CD8-positive, alpha-beta memory T cell (primary cell): ENCODE measurements at regions not wholly inside any gene's neighbourhood (a gene's known extent, or its start where the extent isn't known, plus 50 kb on each side); places are given as distances from the start of the nearest gene placed in this dataset.
A peak's percentile ranks its signal among the peaks of the same experiment; 100 is the strongest.
"Not testable (repeated sequence)": the region's sequence is repeated elsewhere in the genome, so short reads cannot be mapped to it uniquely, and the experiment has no call there.

Experiments used
- CTCF ChIA-PET: fragments of 350-600 bp; sonication (Branson Sonifier 250); formaldehyde crosslinking; loops from one replicate; lab custom pipeline; 2021; ENCODE audit warnings: antibody characterized with exemption; lab: Charles Lee
- POLR2A ChIA-PET: fragments of 350-600 bp; sonication (Branson Sonifier 250); formaldehyde crosslinking; loops from one replicate; lab custom pipeline; 2021; ENCODE audit warnings: antibody characterized with exemption; lab: Charles Lee
- DNase-seq, 5 donors: peaks; one replicate each; pipeline versions ENCODE4 v3.0.0 to v3.0.0-alpha.2; 2020 to 2022; ENCODE audit warnings: mixed read lengths in 1 of 5
- H3K27ac ChIP-seq: one replicate; pipeline ENCODE4 v1.7.0; 2013; ENCODE audit warnings: low read depth, mild to moderate bottlenecking, low read length, moderate library complexity
- H3K27me3 ChIP-seq: 2 replicates; pipeline ENCODE4 v1.7.0; 2013; ENCODE audit warnings: low read length, mild to moderate bottlenecking; ENCODE audit not compliant: insufficient read depth, poor library complexity, severe bottlenecking
- H3K36me3 ChIP-seq: 2 replicates; pipeline ENCODE4 v1.7.0; 2013; ENCODE audit warnings: mild to moderate bottlenecking, low read length, moderate library complexity; ENCODE audit not compliant: insufficient read depth
- H3K4me1 ChIP-seq: 2 replicates; pipeline ENCODE4 v1.7.0; 2013; ENCODE audit warnings: mild to moderate bottlenecking, low read length, moderate library complexity; ENCODE audit not compliant: insufficient read depth
- H3K4me3 ChIP-seq: 2 replicates; pipeline ENCODE4 v1.7.0; 2013; ENCODE audit warnings: mild to moderate bottlenecking, low read length
- H3K9me3 ChIP-seq: 2 replicates; pipeline ENCODE4 v1.7.0; 2013; ENCODE audit warnings: mild to moderate bottlenecking, low read length
- H3K27ac Mint-ChIP-seq, 8 donors: one replicate each; pipeline ENCODE4 v1.8.0; 2020 to 2021; ENCODE audit warnings: mixed read lengths in 8 of 8, mild to moderate bottlenecking in 6 of 8, inconsistent platforms in 3 of 8, moderate library complexity in 3 of 8
- H3K27me3 Mint-ChIP-seq, 2 donors: one replicate each; pipeline ENCODE4 v1.8.0; 2020 to 2021; ENCODE audit warnings: mixed read lengths in 2 of 2, mild to moderate bottlenecking in 1 of 2, moderate library complexity in 1 of 2
- H3K36me3 Mint-ChIP-seq, 3 donors: one replicate each; pipeline ENCODE4 v1.8.0; 2020 to 2021; ENCODE audit warnings: mixed read lengths in 3 of 3, inconsistent platforms in 1 of 3, mild to moderate bottlenecking in 1 of 3
- H3K4me1 Mint-ChIP-seq, 3 donors: one replicate each; pipeline ENCODE4 v1.8.0; 2020 to 2021; ENCODE audit warnings: mixed read lengths in 3 of 3, inconsistent platforms in 1 of 3, mild to moderate bottlenecking in 1 of 3
- H3K4me3 Mint-ChIP-seq, 7 donors: one replicate each; pipeline ENCODE4 v1.8.0; 2020 to 2021; ENCODE audit warnings: mixed read lengths in 7 of 7, mild to moderate bottlenecking in 6 of 7, moderate library complexity in 4 of 7, inconsistent platforms in 2 of 7
- H3K9me3 Mint-ChIP-seq, 5 donors: one replicate each; pipeline ENCODE4 v1.8.0; 2020 to 2022; ENCODE audit warnings: mixed read lengths in 5 of 5, mild to moderate bottlenecking in 3 of 5, moderate library complexity in 2 of 5, inconsistent platforms in 1 of 5

DNA sequence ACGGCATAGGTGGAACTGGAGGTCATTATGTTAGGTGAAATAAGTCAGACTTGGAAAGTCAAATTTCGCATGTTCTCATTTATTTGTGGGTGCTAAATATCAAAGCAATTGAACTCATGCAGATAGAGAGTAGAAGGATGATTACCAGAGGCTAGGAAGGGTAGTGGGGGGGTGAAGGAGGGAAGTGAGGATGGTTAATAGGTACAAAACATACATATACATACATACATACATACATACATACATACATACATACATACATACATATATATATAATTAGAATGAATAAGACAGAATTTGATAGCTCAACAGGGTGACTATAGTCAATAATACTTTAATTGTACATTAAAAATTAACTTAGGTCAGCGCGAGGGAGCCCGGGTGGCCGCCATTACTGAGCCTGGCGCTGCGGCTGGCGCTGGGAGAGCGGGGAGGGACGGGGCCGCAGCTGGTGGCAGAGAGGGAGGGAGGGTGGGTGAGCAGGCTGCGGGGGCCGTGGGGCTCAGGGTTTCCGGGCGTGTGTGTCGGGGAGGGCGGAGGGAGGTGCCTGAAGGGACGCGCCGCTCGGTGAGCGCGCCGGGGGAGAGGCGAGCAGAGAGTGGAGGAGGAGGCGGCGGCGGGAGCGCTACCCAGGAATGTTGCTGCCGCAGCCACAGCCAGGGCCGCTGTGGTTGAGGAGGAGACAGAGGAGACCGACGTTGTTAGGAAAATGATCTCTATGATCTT lies 85.8 kb upstream of the EGFR start:
- H3K27me3 ChIP-seq, result no peaks in the 10 kb centered on the region
- H3K36me3 ChIP-seq, result no peaks in the 10 kb centered on the region
- DNase-seq, result no peak
- H3K27ac ChIP-seq, result no peak overlapping the region
- Mint-ChIP-seq H3K9me3 (peaks cover 11 to 32% (median 14%) of the 10 kb centered on the region in 5 donors), H3K36me3 (no peaks in the 10 kb centered on the region), H3K4me3 (peak overlapping the region in 4 of 7 donors; percentile 25 to 54 (median 44)), H3K27me3 (peaks cover 18 to 31% of the 10 kb centered on the region in 2 donors), H3K4me1 (peaks cover 0 to 6% (median 2%) of the 10 kb centered on the region in 3 donors), H3K27ac (no peak overlapping the region)
- no peaks in the 10 kb centered on the region for H3K4me1 ChIP-seq
- H3K9me3 ChIP-seq, result no peaks in the 10 kb centered on the region
- ChIA-PET POLR2A (no interaction called here), CTCF (no interaction called here)
- H3K4me3 ChIP-seq, result no peak overlapping the region

DNA sequence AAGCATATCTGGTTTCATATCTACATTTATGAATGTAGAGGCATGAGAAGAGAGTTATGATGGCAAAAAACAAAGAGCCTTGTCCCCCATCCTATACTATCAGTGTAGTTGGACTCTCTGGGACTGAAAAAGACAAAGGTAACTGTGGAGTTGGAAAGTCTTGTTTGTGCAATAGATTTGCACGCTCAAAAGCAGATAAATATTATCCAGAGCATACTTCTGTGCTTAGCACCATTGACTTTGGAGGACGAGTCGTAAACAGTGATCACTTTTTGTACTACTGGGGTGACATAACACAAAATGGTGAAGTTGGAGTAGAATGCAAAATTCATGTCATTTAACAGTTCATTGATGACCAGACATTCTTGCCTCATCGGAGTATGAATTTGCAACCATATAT lies 85.2 kb upstream of the EGFR start:
- Mint-ChIP-seq H3K4me3 (peak overlapping the region in 1 of 7 donors; percentile 54), H3K27me3 (peaks cover 18 to 24% of the 10 kb centered on the region in 2 donors), H3K4me1 (peaks cover 0 to 6% (median 2%) of the 10 kb centered on the region in 3 donors), H3K36me3 (no peaks in the 10 kb centered on the region), H3K27ac (no peak overlapping the region), H3K9me3 (peaks cover 11 to 32% (median 13%) of the 10 kb centered on the region in 5 donors)
- Histone ChIP-seq H3K36me3 (no peaks in the 10 kb centered on the region), H3K9me3 (no peaks in the 10 kb centered on the region), H3K27me3 (no peaks in the 10 kb centered on the region), H3K4me1 (no peaks in the 10 kb centered on the region), H3K27ac (no peak overlapping the region), H3K4me3 (no peak overlapping the region)
- ChIA-PET CTCF (no interaction called here), POLR2A (no interaction called here)
- DNase-seq, result no peak

DNA sequence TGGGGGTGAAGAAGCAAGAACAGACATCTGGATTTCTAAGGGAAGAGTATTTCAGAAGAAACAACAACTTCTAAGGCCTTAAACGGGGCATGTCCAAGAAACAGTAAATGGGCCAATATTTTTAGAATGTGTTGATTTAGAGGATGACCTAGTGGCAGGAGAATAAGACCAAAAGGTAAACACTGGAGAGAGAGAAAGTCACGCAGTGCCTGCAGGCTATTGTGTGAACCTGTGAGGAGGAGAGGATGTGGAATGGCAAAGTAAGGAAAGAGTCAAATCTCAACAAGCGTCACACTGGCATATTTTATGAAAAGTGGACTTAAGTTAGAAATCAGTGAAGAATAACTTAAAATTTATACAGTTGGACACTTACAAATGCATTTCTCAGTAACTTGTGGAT lies 78.1 kb upstream of the EGFR start:
- Histone ChIP-seq H3K27ac (no peak overlapping the region), H3K36me3 (no peaks in the 10 kb centered on the region), H3K27me3 (no peaks in the 10 kb centered on the region), H3K4me3 (no peak overlapping the region), H3K9me3 (no peaks in the 10 kb centered on the region), H3K4me1 (no peaks in the 10 kb centered on the region)
- no peak for DNase-seq
- H3K9me3 Mint-ChIP-seq, result peaks cover 1 to 6% (median 3%) of the 10 kb centered on the region in 5 donors
- ChIA-PET POLR2A (no interaction called here), CTCF (no interaction called here)
- no peak overlapping the region for H3K27ac Mint-ChIP-seq
- no peak overlapping the region for H3K4me3 Mint-ChIP-seq
- H3K27me3 Mint-ChIP-seq, result no peaks in the 10 kb centered on the region
- no peaks in the 10 kb centered on the region for H3K4me1 Mint-ChIP-seq
- H3K36me3 Mint-ChIP-seq, result no peaks in the 10 kb centered on the region

DNA sequence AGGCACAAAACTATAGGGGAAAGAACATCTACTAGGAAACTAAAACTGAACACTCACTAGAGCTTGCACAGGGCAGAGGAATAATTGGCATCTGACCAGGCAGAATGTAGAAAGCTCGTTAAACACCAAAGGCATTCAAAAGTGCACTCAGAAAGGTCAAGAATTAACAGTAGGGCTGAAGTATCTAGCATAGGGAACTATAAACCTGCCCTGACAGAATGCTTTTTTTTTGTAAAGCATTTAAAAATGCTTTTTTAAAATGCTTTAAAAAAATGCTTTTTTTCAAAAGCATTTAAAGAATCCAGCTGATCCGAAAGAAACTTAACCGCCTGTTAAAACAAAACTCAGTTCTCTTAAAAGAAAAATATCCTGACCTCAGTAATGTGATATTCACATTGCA lies 74.6 kb upstream of the EGFR start:
- Histone ChIP-seq H3K27ac (no peak overlapping the region), H3K4me1 (no peaks in the 10 kb centered on the region), H3K4me3 (no peak overlapping the region), H3K9me3 (no peaks in the 10 kb centered on the region), H3K27me3 (no peaks in the 10 kb centered on the region), H3K36me3 (no peaks in the 10 kb centered on the region)
- peaks cover 0 to 2% of the 10 kb centered on the region in 2 donors for H3K27me3 Mint-ChIP-seq
- DNase-seq, result no peak
- H3K4me3 Mint-ChIP-seq, result no peak overlapping the region
- ChIA-PET CTCF (no interaction called here), POLR2A (no interaction called here)
- H3K9me3 Mint-ChIP-seq, result peaks cover 1 to 4% (median 3%) of the 10 kb centered on the region in 5 donors
- no peaks in the 10 kb centered on the region for H3K4me1 Mint-ChIP-seq
- H3K27ac Mint-ChIP-seq, result no peak overlapping the region
- H3K36me3 Mint-ChIP-seq, result no peaks in the 10 kb centered on the region

DNA sequence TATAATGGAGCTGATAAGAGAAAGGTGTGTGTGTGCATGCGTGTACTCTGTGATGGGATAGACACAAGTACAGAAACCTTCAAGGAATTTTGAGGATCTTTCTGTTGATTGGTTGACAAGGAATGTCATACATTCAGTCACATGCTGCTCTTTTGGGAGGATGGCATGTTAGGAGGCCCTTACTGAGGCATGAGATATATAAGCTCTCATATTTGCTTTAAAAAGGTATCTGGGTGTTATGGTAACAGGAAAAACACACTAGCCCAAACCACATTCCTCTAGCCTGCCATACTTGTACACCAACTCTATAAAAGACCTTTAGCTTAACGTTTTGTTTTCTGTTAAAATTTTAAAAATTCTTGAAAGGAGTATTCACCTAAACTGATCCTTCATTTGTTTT lies 72.5 kb upstream of the EGFR start:
- POLR2A ChIA-PET, result no interaction called here
- peaks cover 0 to 2% of the 10 kb centered on the region in 2 donors for H3K27me3 Mint-ChIP-seq

DNA sequence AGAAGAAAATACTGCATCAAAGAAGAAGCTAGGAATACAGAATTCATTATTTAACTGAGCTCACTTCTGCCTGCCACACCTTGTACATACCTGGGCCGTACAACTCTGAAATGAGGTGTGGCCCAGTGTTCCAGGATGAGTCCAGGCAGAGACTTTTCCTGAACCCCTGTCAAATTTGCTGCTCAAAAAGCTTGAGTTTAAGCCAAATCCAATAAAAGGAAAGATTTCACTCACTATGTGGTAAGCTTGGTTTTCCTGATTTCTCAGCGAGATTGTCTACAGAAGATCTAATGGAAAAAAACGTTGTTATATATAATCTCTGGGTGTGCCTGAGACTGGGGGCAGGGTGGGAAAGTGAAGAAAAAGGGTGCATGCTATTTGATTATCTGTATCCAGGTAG lies 72.1 kb upstream of the EGFR start:
- CTCF ChIA-PET, result no interaction called here
- Histone ChIP-seq H3K9me3 (no peaks in the 10 kb centered on the region), H3K27ac (no peak overlapping the region), H3K36me3 (no peaks in the 10 kb centered on the region), H3K27me3 (no peaks in the 10 kb centered on the region), H3K4me1 (no peaks in the 10 kb centered on the region), H3K4me3 (no peak overlapping the region)
- peaks cover 0 to 13% (median 3%) of the 10 kb centered on the region in 5 donors for H3K9me3 Mint-ChIP-seq
- H3K4me3 Mint-ChIP-seq, result no peak overlapping the region
- no peaks in the 10 kb centered on the region for H3K36me3 Mint-ChIP-seq
- DNase-seq, result no peak
- H3K4me1 Mint-ChIP-seq, result no peaks in the 10 kb centered on the region
- POLR2A ChIA-PET, result no interaction called here
- H3K27ac Mint-ChIP-seq, result no peak overlapping the region
- H3K27me3 Mint-ChIP-seq, result peaks cover 0 to 2% of the 10 kb centered on the region in 2 donors

More for the DNA sequence above, 72.5 kb upstream of the EGFR start:
- no peak for DNase-seq
- no peaks in the 10 kb centered on the region for H3K4me1 Mint-ChIP-seq
- no peak overlapping the region for H3K27ac ChIP-seq
- H3K4me3 ChIP-seq, result no peak overlapping the region
- no peaks in the 10 kb centered on the region for H3K36me3 Mint-ChIP-seq
- H3K4me1 ChIP-seq, result no peaks in the 10 kb centered on the region
- H3K36me3 ChIP-seq, result no peaks in the 10 kb centered on the region
- no peaks in the 10 kb centered on the region for H3K27me3 ChIP-seq
- no peaks in the 10 kb centered on the region for H3K9me3 ChIP-seq
- peaks cover 0 to 13% (median 3%) of the 10 kb centered on the region in 5 donors for H3K9me3 Mint-ChIP-seq
- H3K4me3 Mint-ChIP-seq, result no peak overlapping the region
- CTCF ChIA-PET, result no interaction called here
- H3K27ac Mint-ChIP-seq, result no peak overlapping the region

DNA sequence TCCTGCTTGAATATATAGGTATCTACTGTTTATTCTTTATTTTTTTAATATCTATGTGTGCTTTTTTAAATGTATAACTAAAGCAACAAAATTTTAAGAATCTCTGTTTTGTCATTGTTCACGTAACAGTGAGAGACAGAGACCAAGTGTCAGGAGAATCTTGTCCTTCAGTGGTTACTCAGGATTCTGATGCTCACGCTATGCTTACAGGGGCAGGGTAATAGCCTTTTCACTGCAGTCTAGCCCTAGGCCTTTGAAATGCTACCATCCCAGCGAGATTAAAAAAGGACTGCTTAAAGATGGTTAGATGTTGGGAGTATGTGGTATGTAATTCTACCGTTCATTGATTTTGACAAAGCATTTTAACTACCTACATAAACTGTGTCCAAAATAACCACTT lies 71.6 kb upstream of the EGFR start:
- peaks cover 0 to 10% (median 3%) of the 10 kb centered on the region in 5 donors for H3K9me3 Mint-ChIP-seq

DNA sequence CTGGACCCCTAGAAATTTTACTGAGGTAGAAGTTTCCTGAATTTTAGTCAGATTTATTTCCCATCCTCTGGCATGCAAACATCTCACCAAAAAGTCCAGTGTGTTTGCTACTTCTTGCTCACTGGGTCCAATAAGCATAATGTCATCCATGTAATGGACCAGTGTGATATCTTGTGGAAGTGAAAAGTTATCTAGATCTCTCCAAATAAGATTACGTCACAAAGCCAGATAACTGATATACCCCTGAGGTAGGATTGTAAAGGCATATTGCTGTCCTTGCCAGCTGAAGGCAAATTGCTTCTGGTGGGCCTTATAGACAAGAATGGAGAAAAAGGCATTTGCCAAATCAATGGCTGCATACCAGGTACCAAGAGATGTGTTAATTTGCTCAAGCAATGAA lies 69.3 kb upstream of the EGFR start:
- CTCF ChIA-PET, H3K27me3 Mint-ChIP-seq, H3K27ac Mint-ChIP-seq, H3K4me1 ChIP-seq, H3K4me3 Mint-ChIP-seq, H3K27ac ChIP-seq, H3K4me1 Mint-ChIP-seq, H3K36me3 Mint-ChIP-seq, POLR2A ChIA-PET, H3K36me3 ChIP-seq, H3K4me3 ChIP-seq, H3K9me3 ChIP-seq, DNase-seq, H3K27me3 ChIP-seq: not testable (repeated sequence)
- peaks cover 0 to 10% (median 2%) of the 10 kb centered on the region in 5 donors for H3K9me3 Mint-ChIP-seq

More for the DNA sequence above, 71.6 kb upstream of the EGFR start:
- H3K27me3 ChIP-seq, result no peaks in the 10 kb centered on the region
- H3K4me1 Mint-ChIP-seq, result no peaks in the 10 kb centered on the region
- no peaks in the 10 kb centered on the region for H3K36me3 ChIP-seq
- H3K36me3 Mint-ChIP-seq, result no peaks in the 10 kb centered on the region
- ChIA-PET CTCF (no interaction called here), POLR2A (no interaction called here)
- H3K9me3 ChIP-seq, result no peaks in the 10 kb centered on the region
- no peak for DNase-seq
- no peak overlapping the region for H3K4me3 ChIP-seq
- no peak overlapping the region for H3K4me3 Mint-ChIP-seq
- H3K27ac ChIP-seq, result no peak overlapping the region
- no peak overlapping the region for H3K27ac Mint-ChIP-seq
- no peaks in the 10 kb centered on the region for H3K4me1 ChIP-seq
- H3K27me3 Mint-ChIP-seq, result peaks cover 0 to 2% of the 10 kb centered on the region in 2 donors
